ENCODE measurements at regions not wholly inside any gene's neighbourhood (a gene's known extent, or its start where the extent isn't known, plus 50 kb on each side); places are given as distances from the start of the nearest gene placed in this dataset.

DNA sequence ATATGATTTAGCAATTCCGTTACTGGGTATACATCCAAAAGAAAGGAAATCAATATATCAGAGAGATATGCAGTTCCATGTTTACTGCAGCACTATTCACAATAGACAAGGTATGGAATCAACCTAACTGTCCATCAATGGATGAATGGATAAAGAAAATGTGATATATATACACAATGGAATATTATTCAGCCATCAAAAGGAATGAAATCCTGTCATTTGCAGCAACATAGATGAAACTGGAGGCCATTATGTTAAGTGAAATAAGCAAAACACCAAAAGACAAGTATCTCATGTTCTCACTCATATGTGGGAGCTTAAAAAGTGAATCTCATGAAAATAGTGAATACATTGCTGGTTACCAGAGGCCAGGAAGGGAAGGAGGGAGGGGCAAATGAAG, 390.8 kb downstream of the ZFHX3 start:
- Histone ChIP-seq H3K27ac (peak overlapping the region; percentile 48; the same call in 1 of the 2 replicates), H3K36me3 (ENCODE audit: insufficient read depth) (no peaks in the 10 kb centered on the region), H3K27me3 (ENCODE audit: insufficient read depth, low read depth) (no peaks in the 10 kb centered on the region), H3K4me1 (ENCODE audit: low read depth, poor library complexity, severe bottlenecking) (peaks cover 50% of the 10 kb centered on the region), H3K79me2 (ENCODE audit: insufficient read depth, low read depth) (peaks cover 17% of the 10 kb centered on the region; the same call in 1 of the 2 replicates), H4K20me1 (ENCODE audit: insufficient read depth) (no peaks in the 10 kb centered on the region), H3K4me3 (IDR thresholded peaks at IDR 0.05; ENCODE audit: insufficient read depth, low read depth, low read length) (no peak overlapping the region), H2AFZ (ENCODE audit: low read depth) (no peak overlapping the region), H3K9ac (no peak overlapping the region), H3K4me2 (peak overlapping the region; percentile 46; the same call in 1 of the 2 replicates)
- TF ChIP-seq, protein P1, sequence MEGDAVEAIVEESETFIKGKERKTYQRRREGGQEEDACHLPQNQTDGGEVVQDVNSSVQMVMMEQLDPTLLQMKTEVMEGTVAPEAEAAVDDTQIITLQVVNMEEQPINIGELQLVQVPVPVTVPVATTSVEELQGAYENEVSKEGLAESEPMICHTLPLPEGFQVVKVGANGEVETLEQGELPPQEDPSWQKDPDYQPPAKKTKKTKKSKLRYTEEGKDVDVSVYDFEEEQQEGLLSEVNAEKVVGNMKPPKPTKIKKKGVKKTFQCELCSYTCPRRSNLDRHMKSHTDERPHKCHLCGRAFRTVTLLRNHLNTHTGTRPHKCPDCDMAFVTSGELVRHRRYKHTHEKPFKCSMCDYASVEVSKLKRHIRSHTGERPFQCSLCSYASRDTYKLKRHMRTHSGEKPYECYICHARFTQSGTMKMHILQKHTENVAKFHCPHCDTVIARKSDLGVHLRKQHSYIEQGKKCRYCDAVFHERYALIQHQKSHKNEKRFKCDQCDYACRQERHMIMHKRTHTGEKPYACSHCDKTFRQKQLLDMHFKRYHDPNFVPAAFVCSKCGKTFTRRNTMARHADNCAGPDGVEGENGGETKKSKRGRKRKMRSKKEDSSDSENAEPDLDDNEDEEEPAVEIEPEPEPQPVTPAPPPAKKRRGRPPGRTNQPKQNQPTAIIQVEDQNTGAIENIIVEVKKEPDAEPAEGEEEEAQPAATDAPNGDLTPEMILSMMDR (conservative IDR thresholded peaks at IDR 0.05; ENCODE audit: low read depth, low read length): no peak

DNA sequence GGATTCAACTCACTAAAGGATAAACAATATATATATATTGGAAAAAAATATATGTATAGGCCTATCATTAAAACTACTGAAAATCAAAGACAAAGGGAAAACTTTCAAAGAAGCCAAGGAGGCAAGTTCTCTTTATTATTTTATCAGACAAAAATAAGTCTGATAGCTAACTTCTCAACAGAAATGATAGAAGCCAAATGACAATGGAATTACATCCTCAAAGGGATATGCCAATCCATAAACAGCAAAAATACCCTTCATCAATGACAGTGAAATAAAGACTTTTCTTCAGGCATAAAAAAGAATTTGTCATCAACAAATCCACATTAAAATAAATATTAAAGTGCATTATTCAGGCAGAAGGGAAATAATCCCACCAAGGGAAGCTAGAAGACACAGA, 393.4 kb downstream of the ZFHX3 start:
- peaks cover 47% of the 10 kb centered on the region for H3K4me1 ChIP-seq (ENCODE audit: low read depth, poor library complexity, severe bottlenecking)
- no peak overlapping the region for H3K4me3 ChIP-seq (IDR thresholded peaks at IDR 0.05; ENCODE audit: insufficient read depth, low read depth, low read length)
- TF ChIP-seq, protein P1 (conservative IDR thresholded peaks at IDR 0.05; ENCODE audit: low read depth, low read length): no peak
- H3K27ac ChIP-seq: no peak overlapping the region
- no peaks in the 10 kb centered on the region for H3K36me3 ChIP-seq (ENCODE audit: insufficient read depth)
- no peaks in the 10 kb centered on the region; the same call in 1 of the 2 replicates for H3K79me2 ChIP-seq (ENCODE audit: insufficient read depth, low read depth)
- no peaks in the 10 kb centered on the region for H3K27me3 ChIP-seq (ENCODE audit: insufficient read depth, low read depth)
- H2AFZ ChIP-seq (ENCODE audit: low read depth): no peak overlapping the region
- H3K9ac ChIP-seq: no peak overlapping the region
- no peak overlapping the region for H3K4me2 ChIP-seq
- H4K20me1 ChIP-seq (ENCODE audit: insufficient read depth): no peaks in the 10 kb centered on the region

- H3K36me3 ChIP-seq (ENCODE audit: insufficient read depth): no peaks in the 10 kb centered on the region
- H3K27ac ChIP-seq: no peak overlapping the region
- H3K4me2 ChIP-seq: peak overlapping the region; percentile 68
- no peaks in the 10 kb centered on the region for H3K27me3 ChIP-seq (ENCODE audit: insufficient read depth, low read depth)
- no peak overlapping the region for H2AFZ ChIP-seq (ENCODE audit: low read depth)
- H3K79me2 ChIP-seq (ENCODE audit: insufficient read depth, low read depth): no peaks in the 10 kb centered on the region; the same call in 1 of the 2 replicates
- H4K20me1 ChIP-seq (ENCODE audit: insufficient read depth): no peaks in the 10 kb centered on the region
- no peak overlapping the region for H3K4me3 ChIP-seq (IDR thresholded peaks at IDR 0.05; ENCODE audit: insufficient read depth, low read depth, low read length)
- no peak overlapping the region for H3K9ac ChIP-seq
- TF ChIP-seq, protein P1 (conservative IDR thresholded peaks at IDR 0.05; ENCODE audit: low read depth, low read length): no peak
- peaks cover 48% of the 10 kb centered on the region for H3K4me1 ChIP-seq (ENCODE audit: low read depth, poor library complexity, severe bottlenecking)
Observed at GRCh38 chr16:72649254-72649944, 398.5 kb downstream of the ZFHX3 start.

GRCh38 chr16:72646615-72647014, 401.3 kb downstream of the ZFHX3 start:
- Histone ChIP-seq H3K79me2 (ENCODE audit: insufficient read depth, low read depth) (no peaks in the 10 kb centered on the region), H3K9ac (no peak overlapping the region), H3K27me3 (ENCODE audit: insufficient read depth, low read depth) (no peaks in the 10 kb centered on the region), H3K4me2 (peak overlapping the region; percentile 67), H3K4me3 (IDR thresholded peaks at IDR 0.05; ENCODE audit: insufficient read depth, low read depth, low read length) (no peak overlapping the region), H3K27ac (no peak overlapping the region), H2AFZ (ENCODE audit: low read depth) (no peak overlapping the region), H4K20me1 (ENCODE audit: insufficient read depth) (no peaks in the 10 kb centered on the region), H3K36me3 (ENCODE audit: insufficient read depth) (no peaks in the 10 kb centered on the region), H3K4me1 (ENCODE audit: low read depth, poor library complexity, severe bottlenecking) (peaks cover 50% of the 10 kb centered on the region)
- TF ChIP-seq, protein P1 (conservative IDR thresholded peaks at IDR 0.05; ENCODE audit: low read depth, low read length): no peak
